ENCODE measurements at regions not wholly inside any gene's neighbourhood (a gene's known extent, or its start where the extent isn't known, plus 50 kb on each side); places are given as distances from the start of the nearest gene placed in this dataset.
"Not testable (repeated sequence)": the region's sequence is repeated elsewhere in the genome, so short reads cannot be mapped to it uniquely, and the experiment has no call there.

GRCh38 chr1:8167936-8168335 lies 141.8 kb upstream of the ERRFI1 start:
- no peak for DNase-seq

- no peak for DNase-seq
These were observed 140.3 kb upstream of the ERRFI1 start for GRCh38 chr1:8166406-8166805.

GRCh38 chr1:8165595-8166360 lies 139.7 kb upstream of the ERRFI1 start:
- DNase-seq = no peak

GRCh38 chr1:8164670-8165069 lies 138.6 kb upstream of the ERRFI1 start:
- DNase-seq = no peak

GRCh38 chr1:8163039-8163438 lies 136.9 kb upstream of the ERRFI1 start:
- DNase-seq = no peak

- DNase-seq = no peak
These were observed 136.1 kb upstream of the ERRFI1 start for GRCh38 chr1:8162168-8162567.

- DNase-seq = no peak
These were observed 135.5 kb upstream of the ERRFI1 start for GRCh38 chr1:8161546-8162105.

GRCh38 chr1:8159470-8160024 lies 133.4 kb upstream of the ERRFI1 start:
- DNase-seq = no peak

GRCh38 chr1:8158995-8159394 lies 132.9 kb upstream of the ERRFI1 start:
- DNase-seq = no peak

- no peak for DNase-seq
These were observed 131.7 kb upstream of the ERRFI1 start for GRCh38 chr1:8157765-8158164.

GRCh38 chr1:8155528-8156186 lies 129.5 kb upstream of the ERRFI1 start:
- no peak for DNase-seq

- DNase-seq = no peak
These were observed 128.5 kb upstream of the ERRFI1 start for GRCh38 chr1:8154621-8155052.

- DNase-seq = no peak
These were observed 127.9 kb upstream of the ERRFI1 start for GRCh38 chr1:8153961-8154360.

- peak; percentile 74 for DNase-seq
These were observed 126.9 kb upstream of the ERRFI1 start for GRCh38 chr1:8152731-8153702.

- no peak for DNase-seq
These were observed 125.5 kb upstream of the ERRFI1 start for GRCh38 chr1:8151647-8152046.

GRCh38 chr1:8149756-8150155 lies 123.6 kb upstream of the ERRFI1 start:
- DNase-seq = not testable (repeated sequence)

GRCh38 chr1:8147956-8148355 lies 121.8 kb upstream of the ERRFI1 start:
- no peak for DNase-seq

- no peak for DNase-seq
These were observed 120.2 kb upstream of the ERRFI1 start for GRCh38 chr1:8146257-8146855.

GRCh38 chr1:8145545-8146202 lies 119.6 kb upstream of the ERRFI1 start:
- DNase-seq = no peak

- DNase-seq = no peak
These were observed 118.2 kb upstream of the ERRFI1 start for GRCh38 chr1:8144323-8144722.

- DNase-seq = no peak
These were observed 117.0 kb upstream of the ERRFI1 start for GRCh38 chr1:8142955-8143629.
